Astrocyte (in vitro differentiated cells and primary cell): ENCODE measurements at regions not wholly inside any gene's neighbourhood (a gene's known extent, or its start where the extent isn't known, plus 50 kb on each side); places are given as distances from the start of the nearest gene placed in this dataset.
A peak's percentile ranks its signal among the peaks of the same experiment; 100 is the strongest.

ENCODE experiments used
- DNase-seq: peaks from one replicate; pipeline ENCODE4 v3.0.0-alpha.2; 2010; ENCODE audit warnings: low read depth
- FAIRE-seq: peaks from 2 replicates; lab custom pipeline; 2011; peaks lifted over from hg19 to GRCh38; lab: Jason Lieb, UNC
- H2AFZ ChIP-seq: 2 replicates; pipeline ENCODE4 v1.6.0; 2012; ENCODE audit warnings: low read depth, low read length, inconsistent platforms
- H3K27ac ChIP-seq: 2 replicates; pipeline ENCODE4 v1.5.1; 2011; ENCODE audit warnings: low read depth, low read length, inconsistent platforms
- H3K27me3 ChIP-seq: 2 replicates; pipeline ENCODE4 v1.6.0; 2011; ENCODE audit warnings: low read length, inconsistent platforms; ENCODE audit not compliant: insufficient read depth
- H3K36me3 ChIP-seq: 2 replicates; pipeline ENCODE4 v1.5.1; 2011; ENCODE audit warnings: low read length, inconsistent platforms; ENCODE audit not compliant: insufficient read depth
- H3K4me1 ChIP-seq: 2 replicates; pipeline ENCODE4 v1.5.1; 2011; ENCODE audit warnings: low read length, inconsistent platforms; ENCODE audit not compliant: insufficient read depth
- H3K4me2 ChIP-seq: 2 replicates; pipeline ENCODE4 v1.6.0; 2012; ENCODE audit warnings: low read length, inconsistent platforms
- H3K4me3 ChIP-seq: 2 replicates; pipeline ENCODE4 v1.5.1; 2011; ENCODE audit warnings: low read depth, mild to moderate bottlenecking, low read length, inconsistent platforms; ENCODE audit not compliant: insufficient read depth
- H3K79me2 ChIP-seq: 2 replicates; pipeline ENCODE4 v1.6.0; 2012; ENCODE audit warnings: mild to moderate bottlenecking, low read length, inconsistent platforms; ENCODE audit not compliant: insufficient read depth
- H3K9ac ChIP-seq: 2 replicates; pipeline ENCODE4 v1.6.0; 2012; ENCODE audit warnings: mild to moderate bottlenecking, low read length, inconsistent platforms
- H3K9me3 ChIP-seq: 2 replicates; pipeline ENCODE4 v1.5.1; 2012; ENCODE audit warnings: low read depth, mild to moderate bottlenecking, low read length, inconsistent platforms; ENCODE audit not compliant: insufficient read depth
- H4K20me1 ChIP-seq: 2 replicates; pipeline ENCODE4 v1.6.0; 2012; ENCODE audit warnings: low read length, inconsistent platforms; ENCODE audit not compliant: insufficient read depth
- H3K27ac Mint-ChIP-seq: one replicate; pipeline ENCODE4 v1.8.0; 2021; ENCODE audit warnings: mild to moderate bottlenecking, mixed read lengths; ENCODE audit not compliant: unreplicated experiment
- H3K27me3 Mint-ChIP-seq: one replicate; pipeline ENCODE4 v1.8.0; 2021; ENCODE audit warnings: low read depth, mixed read lengths; ENCODE audit not compliant: unreplicated experiment
- H3K36me3 Mint-ChIP-seq: one replicate; pipeline ENCODE4 v1.8.0; 2021; ENCODE audit warnings: low read depth, mixed read lengths; ENCODE audit not compliant: unreplicated experiment
- H3K4me1 Mint-ChIP-seq: one replicate; pipeline ENCODE4 v1.8.0; 2021; ENCODE audit warnings: low read depth, mixed read lengths; ENCODE audit not compliant: unreplicated experiment
- H3K4me3 Mint-ChIP-seq: one replicate; pipeline ENCODE4 v1.8.0; 2021; ENCODE audit warnings: mild to moderate bottlenecking, moderate library complexity, mixed read lengths; ENCODE audit not compliant: unreplicated experiment
- H3K9me3 Mint-ChIP-seq: one replicate; pipeline ENCODE4 v1.8.0; 2021; ENCODE audit warnings: mild to moderate bottlenecking, mixed read lengths; ENCODE audit not compliant: unreplicated experiment
- CTCF ChIP-seq: IDR thresholded peaks from 2 replicates; pipeline ENCODE4 v1.5.1; 2011; ENCODE audit warnings: low read depth, mild to moderate bottlenecking, inconsistent platforms, low read length, moderate library complexity; ENCODE audit not compliant: insufficient read depth
- EZH2 ChIP-seq: IDR thresholded peaks from 2 replicates; pipeline ENCODE4 v1.6.1; 2012; ENCODE audit warnings: mild to moderate bottlenecking, low read length, inconsistent platforms; ENCODE audit not compliant: insufficient read depth

DNA sequence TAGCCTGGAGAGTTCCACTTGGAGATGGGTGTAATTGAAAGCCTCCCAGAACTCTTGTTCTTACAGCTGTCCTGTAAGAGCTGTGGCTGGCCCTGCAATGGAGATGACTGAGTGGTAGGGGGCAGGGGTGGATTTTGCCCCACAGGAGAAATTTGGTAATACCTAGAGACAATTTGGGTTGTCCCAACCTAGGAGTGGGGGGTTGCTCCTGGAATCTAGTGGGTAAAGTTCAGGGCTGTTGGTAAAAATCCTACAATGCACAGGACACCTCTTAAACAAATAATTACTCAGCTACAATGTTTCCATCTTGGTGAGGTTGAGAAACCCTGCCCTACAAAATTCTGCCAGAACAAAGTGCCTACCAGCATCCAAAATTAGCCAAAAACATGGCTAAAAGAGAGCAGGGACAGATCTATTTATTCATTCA lies 181.1 kb upstream of the SH3BP4 start:
- H2AFZ ChIP-seq = peak overlapping the region; percentile 64
- peak overlapping the region; percentile 59 for H3K9ac ChIP-seq
- H3K27me3 Mint-ChIP-seq = no peaks in the 10 kb centered on the region
- FAIRE-seq = peak; percentile 52
- peak overlapping the region; percentile 26 for H3K4me2 ChIP-seq
- H3K9me3 Mint-ChIP-seq = peaks cover 4% of the 10 kb centered on the region
- peaks cover 44% of the 10 kb centered on the region for H3K4me1 Mint-ChIP-seq
- H3K27ac ChIP-seq = peak overlapping the region; percentile 67
- H4K20me1 ChIP-seq = no peaks in the 10 kb centered on the region
- no peaks in the 10 kb centered on the region for H3K9me3 ChIP-seq
- H3K4me3 ChIP-seq = no peak overlapping the region
- H3K4me1 ChIP-seq = peaks cover 37% of the 10 kb centered on the region
- no peaks in the 10 kb centered on the region for H3K27me3 ChIP-seq
- H3K79me2 ChIP-seq = no peaks in the 10 kb centered on the region
- peak overlapping the region; percentile 87 for H3K27ac Mint-ChIP-seq
- H3K36me3 ChIP-seq = no peaks in the 10 kb centered on the region
- TF ChIP-seq EZH2 = no peak
- no peak for TF ChIP-seq CTCF
- no peak overlapping the region for H3K4me3 Mint-ChIP-seq
- H3K36me3 Mint-ChIP-seq = no peaks in the 10 kb centered on the region
- no peak for DNase-seq

- no peak overlapping the region for H3K4me3 Mint-ChIP-seq
These were observed 181.7 kb upstream of the SH3BP4 start for GRCh38 chr2:234770031-234770506.

More at GRCh38 chr2:234770031-234770506, 181.7 kb upstream of the SH3BP4 start:
- peak overlapping the region; percentile 64 for H2AFZ ChIP-seq
- FAIRE-seq = no peak
- Mint-ChIP-seq H3K27me3 (no peaks in the 10 kb centered on the region), H3K27ac (peak overlapping the region; percentile 87), H3K36me3 (no peaks in the 10 kb centered on the region), H3K9me3 (peaks cover 4% of the 10 kb centered on the region), H3K4me1 (peaks cover 47% of the 10 kb centered on the region)
- peak overlapping the region; percentile 67 for H3K27ac ChIP-seq
- H3K9ac ChIP-seq = peak overlapping the region; percentile 59
- peak overlapping the region; percentile 26 for H3K4me2 ChIP-seq
- H3K27me3 ChIP-seq = no peaks in the 10 kb centered on the region
- DNase-seq = peak; percentile 68
- H3K4me1 ChIP-seq = peaks cover 37% of the 10 kb centered on the region
- H3K79me2 ChIP-seq = no peaks in the 10 kb centered on the region
- H4K20me1 ChIP-seq = no peaks in the 10 kb centered on the region
- no peaks in the 10 kb centered on the region for H3K9me3 ChIP-seq
- TF ChIP-seq EZH2 (no peak), CTCF (no peak)
- no peaks in the 10 kb centered on the region for H3K36me3 ChIP-seq
- no peak overlapping the region for H3K4me3 ChIP-seq
